GM12875 (cell line): ENCODE measurements at regions not wholly inside any gene's neighbourhood (a gene's known extent, or its start where the extent isn't known, plus 50 kb on each side); places are given as distances from the start of the nearest gene placed in this dataset.
"Not testable (repeated sequence)": the region's sequence is repeated elsewhere in the genome, so short reads cannot be mapped to it uniquely, and the experiment has no call there.

Experiments used
- H3K4me3 ChIP-seq: one replicate; pipeline ENCODE4 v1.5.1; 2011; ENCODE audit warnings: low read depth, low read length, control low read depth
- TF ChIP-seq, protein P1 (sequence below): IDR thresholded peaks from 2 replicates; pipeline ENCODE4 v1.5.1; 2011; ENCODE audit warnings: low read depth, mild to moderate bottlenecking, control low read depth, inconsistent platforms, low read length, moderate library complexity, borderline replicate concordance; ENCODE audit not compliant: insufficient read depth

DNA sequence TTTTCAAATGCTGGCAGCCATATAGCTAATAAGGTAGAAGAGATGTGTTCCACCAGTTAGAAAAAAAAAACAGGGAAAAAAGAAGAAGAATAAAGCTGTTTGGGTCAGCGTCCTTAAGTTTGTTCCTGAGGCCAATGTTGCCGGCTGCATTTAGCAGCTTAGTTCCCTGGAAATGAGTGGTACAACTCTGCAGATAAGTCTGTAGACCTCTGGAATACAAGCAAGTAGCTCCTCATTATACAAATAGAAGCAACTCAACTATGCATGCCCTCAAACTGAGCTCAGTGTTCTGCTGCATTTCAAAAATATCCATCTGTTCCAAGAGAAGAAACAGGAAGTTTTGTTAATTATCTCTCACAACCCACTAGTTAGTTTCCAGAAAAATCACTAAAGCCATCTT, 181.2 kb upstream of the PKN2 start:
- no peak overlapping the region for H3K4me3 ChIP-seq
- TF ChIP-seq, protein P1, sequence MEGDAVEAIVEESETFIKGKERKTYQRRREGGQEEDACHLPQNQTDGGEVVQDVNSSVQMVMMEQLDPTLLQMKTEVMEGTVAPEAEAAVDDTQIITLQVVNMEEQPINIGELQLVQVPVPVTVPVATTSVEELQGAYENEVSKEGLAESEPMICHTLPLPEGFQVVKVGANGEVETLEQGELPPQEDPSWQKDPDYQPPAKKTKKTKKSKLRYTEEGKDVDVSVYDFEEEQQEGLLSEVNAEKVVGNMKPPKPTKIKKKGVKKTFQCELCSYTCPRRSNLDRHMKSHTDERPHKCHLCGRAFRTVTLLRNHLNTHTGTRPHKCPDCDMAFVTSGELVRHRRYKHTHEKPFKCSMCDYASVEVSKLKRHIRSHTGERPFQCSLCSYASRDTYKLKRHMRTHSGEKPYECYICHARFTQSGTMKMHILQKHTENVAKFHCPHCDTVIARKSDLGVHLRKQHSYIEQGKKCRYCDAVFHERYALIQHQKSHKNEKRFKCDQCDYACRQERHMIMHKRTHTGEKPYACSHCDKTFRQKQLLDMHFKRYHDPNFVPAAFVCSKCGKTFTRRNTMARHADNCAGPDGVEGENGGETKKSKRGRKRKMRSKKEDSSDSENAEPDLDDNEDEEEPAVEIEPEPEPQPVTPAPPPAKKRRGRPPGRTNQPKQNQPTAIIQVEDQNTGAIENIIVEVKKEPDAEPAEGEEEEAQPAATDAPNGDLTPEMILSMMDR: no peak

DNA sequence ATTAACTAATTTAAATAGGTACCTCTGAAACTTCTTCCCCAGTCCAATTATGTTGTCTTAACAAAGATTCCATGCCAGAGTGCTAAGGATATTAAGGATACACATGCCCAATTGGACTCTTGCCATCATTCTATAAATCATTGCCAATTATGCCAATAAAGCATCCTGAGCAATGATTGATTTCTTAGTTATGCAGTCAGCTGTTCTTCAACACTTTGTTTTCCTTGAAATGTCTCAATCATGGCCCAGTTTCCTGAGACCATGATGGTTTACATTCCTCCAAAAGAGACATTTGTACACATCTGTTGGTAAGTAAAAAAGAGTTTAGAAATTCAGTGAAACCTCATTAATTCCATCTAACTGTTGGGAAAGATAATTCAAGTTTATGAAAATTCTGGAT, 180.4 kb upstream of the PKN2 start:
- TF ChIP-seq, protein P1: no peak
- H3K4me3 ChIP-seq: no peak overlapping the region

DNA sequence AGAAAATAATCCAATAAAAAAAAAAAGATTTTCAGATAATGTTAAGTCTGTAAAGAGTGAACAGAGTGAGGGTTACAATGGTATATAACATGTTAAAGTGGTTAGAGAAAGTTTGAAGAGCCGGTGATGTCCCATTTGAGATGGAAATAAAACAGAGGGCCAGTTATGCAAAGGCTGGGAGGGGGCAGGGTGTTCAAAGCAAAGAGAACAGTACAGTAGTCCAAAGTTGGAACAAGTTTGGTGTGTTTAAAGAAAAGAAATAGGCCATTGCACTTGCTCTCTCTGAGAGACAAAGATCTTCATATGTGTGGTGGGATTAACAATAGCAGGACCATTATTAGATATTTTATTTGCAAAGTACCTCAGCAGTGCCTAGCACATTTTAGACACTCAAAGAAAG, 179.5 kb upstream of the PKN2 start:
- H3K4me3 ChIP-seq: no peak overlapping the region
- TF ChIP-seq, protein P1: no peak

DNA sequence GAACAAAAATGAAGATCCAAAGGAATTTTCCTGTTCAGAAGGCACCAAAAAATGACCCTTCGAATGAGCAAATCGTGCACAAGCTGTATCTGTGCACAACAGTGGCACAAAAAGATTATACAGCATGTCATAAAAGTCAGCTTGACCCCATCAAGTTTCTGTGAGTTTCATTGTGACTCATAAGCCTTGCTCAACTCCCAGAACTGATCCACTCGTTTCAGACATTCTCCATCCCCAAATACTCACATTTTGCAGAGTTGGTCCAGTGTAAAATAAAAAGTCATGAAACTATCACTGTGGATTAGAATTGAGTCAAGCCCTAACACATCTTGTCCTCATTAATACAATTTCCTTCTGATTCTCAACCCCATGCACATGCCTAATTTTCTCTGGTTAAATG, 174.7 kb upstream of the PKN2 start:
- TF ChIP-seq, protein P1: no peak
- no peak overlapping the region for H3K4me3 ChIP-seq

DNA sequence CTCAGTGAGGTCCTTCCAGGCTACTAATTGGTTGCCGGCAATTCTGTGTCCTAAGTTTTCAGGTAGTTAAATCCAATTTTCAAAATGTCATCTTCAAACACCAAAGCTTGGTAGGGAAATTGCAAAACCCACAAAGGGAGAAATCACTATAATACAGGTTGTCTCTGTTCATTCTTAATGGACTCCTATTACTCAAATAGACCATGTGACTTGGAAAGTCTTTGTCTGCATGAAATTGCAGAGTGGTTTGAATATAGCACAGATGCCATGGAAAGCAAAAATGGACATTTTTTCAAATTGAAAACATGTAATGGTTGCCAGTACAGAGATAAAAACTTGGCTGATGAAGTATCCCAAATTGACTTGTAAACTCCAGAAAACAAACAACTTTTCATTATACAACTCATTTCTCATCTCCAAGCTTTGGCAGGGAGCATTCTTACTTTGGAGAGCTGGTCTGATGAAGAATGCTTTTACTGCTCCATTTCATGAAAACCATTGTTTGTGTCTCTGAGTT, 169.5 kb upstream of the PKN2 start:
- TF ChIP-seq, protein P1: no peak
- no peak overlapping the region for H3K4me3 ChIP-seq

DNA sequence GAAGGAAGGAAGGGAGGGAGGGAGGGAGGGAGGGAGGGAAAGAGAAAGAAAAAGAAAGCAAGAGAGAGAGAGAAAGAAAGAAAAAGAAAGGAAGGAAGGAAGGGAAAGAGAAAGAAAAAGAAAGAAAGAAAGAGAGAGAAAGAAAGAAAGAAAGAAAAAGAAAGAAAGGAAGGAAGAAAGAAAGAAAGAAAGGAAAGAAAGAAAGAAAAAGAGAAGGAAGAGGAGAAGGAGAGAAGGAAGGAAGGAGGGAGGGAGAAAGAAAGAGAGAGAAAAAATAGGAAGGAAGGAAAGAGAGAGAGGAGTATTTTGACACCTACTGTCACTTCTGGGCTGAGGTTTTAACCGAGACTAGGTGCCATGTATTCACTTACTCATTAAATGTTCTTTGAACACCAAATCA, 166.6 kb upstream of the PKN2 start:
- not testable (repeated sequence) for H3K4me3 ChIP-seq

DNA sequence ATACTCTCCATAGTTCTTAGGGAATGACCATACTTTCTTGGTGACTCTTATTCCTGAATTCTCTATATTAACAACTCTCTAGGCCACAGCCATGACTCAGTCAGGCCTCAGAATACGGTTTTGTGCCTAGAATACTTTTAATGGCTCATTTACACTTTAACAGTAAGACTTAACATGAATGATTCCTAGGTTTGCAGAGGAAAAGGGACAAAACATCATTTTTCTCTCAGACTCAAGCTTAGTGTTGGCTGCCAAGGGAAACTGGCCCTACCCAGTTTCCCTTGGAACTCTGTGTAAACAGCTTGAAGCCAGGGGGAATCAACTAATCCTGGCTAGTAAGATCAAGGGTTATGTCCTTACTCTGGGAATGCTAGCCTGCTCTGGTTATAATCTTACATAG, 164.9 kb upstream of the PKN2 start:
- TF ChIP-seq, protein P1: no peak
- H3K4me3 ChIP-seq: no peak overlapping the region
